T47D (cell line): ENCODE measurements at regions not wholly inside any gene's neighbourhood (a gene's known extent, or its start where the extent isn't known, plus 50 kb on each side); places are given as distances from the start of the nearest gene placed in this dataset.
A peak's percentile ranks its signal among the peaks of the same experiment; 100 is the strongest.

ENCODE experiments used
- DNase-seq, 2 experiments: peaks; one replicate each; pipeline versions ENCODE4 v3.0.0 to v3.0.0-alpha.2; 2011 to 2012; ENCODE audit warnings: low read depth in 1 of 2, low spot score in 1 of 2
- JUND ChIP-seq: IDR thresholded peaks from 2 replicates; pipeline ENCODE4 v1.6.1; 2012; ENCODE audit warnings: low read depth
- in situ Hi-C: cut with HindIII; loops from 2 replicates; pipeline ENCODE4 v1.10.0; 2016; ENCODE audit warnings: low sequenced_read_pairs, low pct_unique_long_range_greater_than_20kb

DNA sequence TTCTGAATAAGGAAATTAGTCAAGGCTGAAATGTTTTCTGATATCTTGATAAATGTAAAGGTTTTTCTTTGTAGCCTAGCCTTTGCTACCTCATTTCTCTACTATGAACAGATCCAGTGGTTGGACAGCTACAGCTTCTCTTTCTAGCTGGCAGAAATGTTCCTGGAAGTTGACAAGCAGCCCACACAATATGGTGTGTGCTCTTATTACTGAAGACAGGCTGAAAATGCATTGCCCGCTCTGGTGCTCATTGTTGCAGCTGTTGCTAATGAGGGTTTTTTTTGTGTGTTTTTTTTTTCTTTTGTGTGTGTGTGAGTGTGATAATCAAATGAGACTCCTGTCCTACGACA, 844.3 kb upstream of the SEMA6D start:
- TF ChIP-seq JUND: no peak
- in situ Hi-C loops: no loop called here

DNA sequence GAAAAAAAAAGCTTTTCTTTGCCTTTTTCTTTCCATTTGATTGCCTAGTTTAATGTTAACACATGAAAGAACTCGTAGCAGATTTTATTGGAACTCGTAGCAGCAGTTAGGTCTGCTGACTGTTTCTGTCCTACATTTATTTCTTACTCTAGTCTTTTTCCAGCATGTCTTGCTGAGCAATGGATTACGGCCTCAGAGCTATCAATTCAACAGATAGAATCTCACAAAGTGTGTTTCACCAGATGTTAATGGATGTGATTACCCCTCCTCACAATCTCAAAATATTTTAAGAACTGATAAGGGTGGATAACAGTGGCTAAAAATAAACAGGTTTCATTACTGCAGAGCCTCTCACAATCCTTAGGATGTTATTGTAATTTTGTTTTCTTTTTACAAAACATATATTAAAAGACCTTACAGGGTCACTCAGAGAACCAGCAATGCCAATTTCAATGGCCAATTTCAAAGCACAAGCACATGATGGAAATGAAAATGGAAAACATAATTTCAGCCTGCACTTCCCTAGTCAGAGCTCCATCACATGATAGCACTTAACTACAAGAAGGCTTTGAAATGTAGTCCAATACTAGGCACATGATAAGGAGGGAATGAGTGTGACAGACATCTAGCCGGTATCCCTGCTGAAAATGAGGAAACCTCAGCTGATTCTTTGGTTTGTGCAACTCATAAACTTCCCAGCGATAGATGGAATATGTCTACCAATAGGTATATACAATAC, 838.1 kb upstream of the SEMA6D start:
- DNase-seq: no peak
- in situ Hi-C loops: no loop called here
- TF ChIP-seq JUND: no peak

More for the DNA sequence above, 844.3 kb upstream of the SEMA6D start:
- DNase-seq: no peak

DNA sequence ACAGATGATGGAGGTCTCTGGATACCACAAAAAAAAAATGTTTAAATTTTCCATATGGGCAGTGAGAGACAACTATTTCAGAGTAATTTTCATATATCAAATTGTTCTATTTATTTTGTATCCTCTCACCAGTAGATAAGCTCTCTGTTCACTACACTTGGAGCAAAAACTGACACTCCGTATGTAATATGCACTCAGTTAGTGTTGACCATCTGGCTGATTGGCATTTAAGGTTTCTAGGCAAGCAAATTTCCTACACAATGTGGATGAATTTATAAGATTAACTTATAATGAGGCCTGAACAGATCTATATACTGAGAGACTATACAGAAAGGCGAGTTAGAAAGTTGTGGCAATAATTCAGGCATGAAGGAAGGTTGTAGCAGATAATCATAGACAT, 836.5 kb upstream of the SEMA6D start:
- in situ Hi-C loops: no loop called here
- no peak for DNase-seq
- TF ChIP-seq JUND: no peak

DNA sequence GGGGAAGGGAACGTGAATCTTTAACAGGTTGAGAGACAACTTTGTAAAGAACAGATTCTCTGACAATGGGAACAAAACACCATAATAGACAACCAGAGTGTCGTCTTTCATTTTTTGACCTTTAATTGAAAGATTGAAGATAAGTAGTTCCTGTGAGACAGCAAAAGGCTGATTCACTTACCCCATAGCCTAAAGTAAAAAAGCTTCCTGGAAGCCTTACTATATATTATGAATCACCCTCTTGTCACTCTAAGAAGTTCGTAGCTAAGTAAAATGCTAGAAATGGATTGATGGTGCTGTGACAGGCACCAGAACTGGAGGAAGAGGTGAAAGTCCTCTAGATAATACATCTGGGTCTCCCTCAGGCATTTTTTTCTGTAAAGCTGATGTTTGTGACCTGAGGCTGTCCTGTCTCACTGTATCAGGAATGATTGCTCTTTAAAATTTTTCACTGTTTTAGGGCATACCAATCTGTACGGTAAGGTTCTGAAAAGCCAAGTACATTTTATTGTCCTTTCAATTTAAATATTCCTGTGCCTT, 824.6 kb upstream of the SEMA6D start:
- TF ChIP-seq JUND: no peak
- in situ Hi-C loops: no loop called here

DNA sequence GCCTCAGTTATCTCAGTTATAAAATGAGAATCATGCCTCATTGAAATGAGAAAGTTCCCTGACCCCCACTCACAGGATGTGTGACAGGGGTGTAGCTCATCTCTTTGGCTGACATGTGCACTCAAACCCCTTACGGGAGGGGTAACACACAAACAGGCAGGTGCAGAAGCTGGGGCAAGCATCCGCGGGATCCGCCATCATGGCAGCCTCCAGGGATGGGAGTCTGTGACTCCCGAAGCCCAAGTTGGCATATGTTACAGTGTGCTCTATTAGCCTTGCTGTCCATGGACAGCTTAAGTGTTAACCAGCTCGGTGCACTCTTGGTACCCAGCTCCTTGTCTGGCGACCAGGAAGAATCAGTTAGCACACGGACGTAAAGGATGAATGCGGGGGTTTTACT, 822.7 kb upstream of the SEMA6D start:
- in situ Hi-C loops: no loop called here
- no peak for TF ChIP-seq JUND
- DNase-seq: no peak

More for the DNA sequence above, 824.6 kb upstream of the SEMA6D start:
- DNase-seq: no peak

DNA sequence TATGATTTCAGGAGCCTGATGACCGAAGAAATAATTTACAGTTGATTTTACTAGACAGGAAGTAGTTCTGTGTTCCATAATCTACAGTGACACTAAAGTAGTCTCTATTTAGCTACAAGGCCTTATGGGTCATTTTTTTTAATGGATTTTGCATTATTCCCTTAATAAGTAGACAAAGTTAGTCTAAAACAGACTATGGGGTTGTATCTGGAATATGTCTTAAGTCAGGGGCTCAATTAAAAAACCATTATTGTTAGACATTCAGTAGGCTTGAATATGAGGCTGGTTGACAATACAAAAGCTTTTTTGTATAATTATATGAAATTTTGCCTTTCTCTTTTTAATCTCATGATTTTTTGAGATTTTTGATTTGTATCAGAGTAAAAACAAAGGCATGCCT, 820.0 kb upstream of the SEMA6D start:
- in situ Hi-C loops: no loop called here
- DNase-seq: no peak
- no peak for TF ChIP-seq JUND

DNA sequence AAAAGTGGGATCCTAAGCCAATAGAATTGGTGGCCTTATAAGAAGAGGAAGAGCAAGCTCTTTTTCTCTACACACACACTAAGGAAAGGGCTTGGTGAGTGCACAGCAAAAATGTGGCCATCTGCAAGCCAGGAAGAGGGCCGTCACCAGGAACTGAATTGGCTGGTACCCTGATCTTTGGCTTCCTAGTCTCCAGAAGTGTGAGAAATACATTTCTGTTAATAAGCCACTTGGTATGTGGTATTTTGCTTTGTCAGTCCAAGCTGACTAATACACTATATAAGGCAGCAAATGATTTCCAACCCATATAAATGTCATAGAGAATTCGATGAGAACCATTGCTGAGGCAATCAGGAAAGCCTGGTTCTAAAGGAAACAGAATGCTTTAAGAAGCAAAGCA, 816.3 kb upstream of the SEMA6D start:
- in situ Hi-C loops: no loop called here
- no peak for TF ChIP-seq JUND
- DNase-seq: no peak

DNA sequence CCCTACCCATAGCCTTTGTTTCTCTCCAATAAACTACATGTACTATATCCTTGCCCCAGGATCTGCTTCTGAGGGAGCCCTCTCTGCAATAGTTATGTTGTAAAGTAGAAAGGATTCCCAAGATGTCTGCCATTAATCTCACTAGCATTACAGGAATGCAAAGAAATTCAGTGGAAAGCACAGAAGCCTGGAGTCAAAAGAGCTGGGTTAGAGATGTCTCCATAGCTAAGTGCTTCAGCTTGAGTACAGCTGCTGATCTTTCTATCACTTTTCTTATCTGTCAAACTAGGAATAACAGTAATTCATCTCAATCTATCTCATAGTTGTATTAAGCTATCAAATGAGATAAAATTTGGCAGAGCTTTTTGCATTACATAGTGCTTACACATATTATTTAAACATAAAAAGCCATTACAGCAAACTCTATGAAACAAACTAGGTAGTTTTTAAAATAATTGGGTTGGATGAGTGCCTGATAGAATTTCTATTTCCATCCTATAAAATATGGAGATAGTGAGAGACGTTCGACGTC, 799.5 kb upstream of the SEMA6D start:
- DNase-seq: no peak
- in situ Hi-C loops: no loop called here
- TF ChIP-seq JUND: no peak

DNA sequence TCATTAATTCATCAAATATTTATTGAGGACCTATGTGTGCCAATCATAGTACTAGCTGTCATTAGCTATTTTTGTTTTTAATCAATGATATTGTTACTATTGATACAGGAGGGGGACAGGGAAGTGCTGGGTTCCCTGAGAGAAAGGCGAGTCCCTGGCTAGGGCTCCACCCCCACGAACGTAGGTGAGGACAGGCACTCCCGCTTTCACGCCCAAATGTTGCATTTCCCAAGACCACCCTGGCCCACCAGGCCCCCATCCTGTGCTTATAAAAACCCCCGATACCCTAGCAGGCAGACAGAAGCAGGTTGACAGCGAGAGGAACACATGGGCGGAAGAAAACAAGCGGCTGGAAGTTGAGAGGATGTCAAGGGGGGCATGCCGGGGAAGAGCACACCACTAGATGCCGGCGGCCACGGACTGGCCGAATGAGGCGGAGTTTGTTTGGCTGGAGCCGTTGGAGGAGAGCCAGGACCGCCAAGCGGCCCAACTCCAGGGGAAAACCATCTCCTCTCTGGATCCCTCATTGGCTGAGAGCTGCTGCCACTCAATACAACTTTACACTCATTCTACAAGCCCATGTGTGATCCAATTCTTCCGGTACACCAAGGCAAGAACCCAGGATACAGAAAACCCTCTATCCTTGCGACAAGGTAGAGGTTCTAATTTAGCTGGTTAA, 798.7 kb upstream of the SEMA6D start:
- TF ChIP-seq JUND: no peak
- in situ Hi-C loops: no loop called here
- DNase-seq: peak in 1 of 2 experiments; percentile 36

DNA sequence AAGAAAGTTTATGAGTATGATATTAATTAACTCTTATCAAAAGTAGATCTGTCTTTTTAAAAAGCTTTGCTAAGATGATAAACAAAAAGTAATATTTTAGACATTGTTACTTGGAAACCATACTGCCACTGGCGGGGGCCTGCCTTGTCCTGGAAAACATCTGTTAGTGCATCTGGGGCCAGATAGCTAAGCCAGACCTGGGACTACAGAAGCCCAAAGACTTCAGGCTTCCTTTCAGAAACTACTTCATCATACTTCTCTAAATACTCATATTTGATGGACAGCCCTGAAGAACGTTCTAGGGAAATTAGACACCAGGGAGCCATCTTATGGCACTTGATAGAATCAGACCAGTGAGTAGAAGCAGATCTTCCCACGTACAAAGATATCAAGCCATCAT, 795.4 kb upstream of the SEMA6D start:
- no peak for DNase-seq
- TF ChIP-seq JUND: no peak
- in situ Hi-C loops: no loop called here

DNA sequence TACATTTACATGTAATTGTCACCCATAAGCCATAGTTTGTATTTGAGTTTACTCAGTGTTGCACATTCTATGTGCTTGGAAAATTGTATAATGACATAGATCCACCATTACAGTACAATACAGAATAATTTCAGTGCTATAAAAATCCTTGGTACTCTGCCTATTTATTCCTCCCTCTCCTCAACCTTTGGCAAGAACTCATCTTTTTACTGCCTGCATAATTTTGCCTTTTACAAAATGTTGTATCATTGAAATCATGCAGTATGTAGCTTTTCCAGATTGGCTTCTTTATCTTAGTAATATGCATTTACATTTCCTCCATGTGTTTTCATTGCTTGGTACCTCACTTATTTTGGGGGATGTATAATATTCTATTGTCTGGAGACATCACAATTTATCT, 786.9 kb upstream of the SEMA6D start:
- no peak for DNase-seq
- in situ Hi-C loops: no loop called here
- no peak for TF ChIP-seq JUND

DNA sequence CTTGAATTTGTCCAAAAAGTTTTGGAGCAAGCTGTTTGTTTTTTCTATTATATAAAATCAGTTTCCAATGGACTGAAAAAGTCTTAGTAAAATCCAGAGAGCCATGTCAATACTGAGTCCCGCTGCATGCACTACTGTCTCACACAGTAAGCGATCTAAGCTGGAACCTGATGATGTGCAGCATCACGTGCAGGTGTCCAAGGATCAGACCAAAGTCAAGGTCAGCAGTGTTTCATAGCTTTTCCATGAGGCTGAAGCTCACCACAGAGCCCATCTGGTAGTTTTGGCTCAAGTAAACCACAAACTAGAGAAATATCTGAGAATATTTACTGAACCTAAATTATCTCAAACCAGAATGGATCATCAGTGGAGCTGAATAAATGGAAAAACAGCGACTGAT, 784.0 kb upstream of the SEMA6D start:
- TF ChIP-seq JUND: no peak
- DNase-seq: no peak
- in situ Hi-C loops: no loop called here

DNA sequence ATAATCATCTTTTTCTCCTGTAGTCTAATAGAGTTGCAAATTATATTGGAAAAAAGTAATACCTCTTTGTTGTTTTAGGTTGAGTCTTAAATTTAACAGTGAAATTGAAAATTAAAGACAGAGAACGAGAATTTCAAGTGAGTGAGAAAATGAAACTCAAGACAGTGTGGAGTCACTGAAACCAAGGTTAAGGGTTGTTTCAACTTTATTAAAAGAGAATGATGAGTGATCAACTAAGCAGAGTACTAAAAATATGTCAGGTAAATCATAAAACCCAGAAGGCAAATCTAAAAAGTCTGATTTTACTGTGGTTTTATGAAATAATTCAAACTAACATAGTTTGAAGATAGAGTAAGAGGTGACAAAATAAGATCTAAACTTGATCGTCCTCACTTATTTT, 782.5 kb upstream of the SEMA6D start:
- in situ Hi-C loops: no loop called here

DNA sequence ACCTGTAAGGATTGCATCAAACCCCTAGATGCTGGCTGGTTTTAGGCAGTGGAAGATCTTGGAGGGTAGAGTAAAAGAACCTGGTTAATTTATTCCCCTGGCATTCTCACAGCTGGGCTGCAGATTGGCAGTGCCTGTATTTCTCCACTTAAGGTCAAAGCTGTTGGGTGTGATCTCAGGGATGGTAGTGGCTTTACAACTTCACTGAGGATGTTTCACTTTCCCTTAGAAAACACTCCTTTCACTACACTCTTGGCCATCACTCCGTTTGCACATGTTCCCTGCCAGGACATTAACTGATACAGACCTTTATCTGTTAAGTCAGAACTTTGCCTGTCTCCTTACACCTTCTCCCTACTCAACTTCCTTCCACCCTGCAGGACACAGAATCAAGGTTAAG, 779.1 kb upstream of the SEMA6D start:
- no peak for DNase-seq
- in situ Hi-C loops: no loop called here

More for the DNA sequence above, 782.5 kb upstream of the SEMA6D start:
- TF ChIP-seq JUND: no peak
- DNase-seq: no peak

More for the DNA sequence above, 779.1 kb upstream of the SEMA6D start:
- TF ChIP-seq JUND: no peak
